SK-N-SH treated with all-trans-retinoic acid at 6 μM for 48 hours (cell line): ENCODE measurements at regions not wholly inside any gene's neighbourhood (a gene's known extent, or its start where the extent isn't known, plus 50 kb on each side); places are given as distances from the start of the nearest gene placed in this dataset.

ENCODE experiments used
- ARNTL ChIP-seq: fragments of 450-650 bp; formaldehyde crosslinking; IDR thresholded peaks from 2 replicates; pipeline ENCODE4 v1.5.0; 2020; ENCODE audit warnings: low read depth, mild to moderate bottlenecking, moderate library complexity, borderline replicate concordance
- CREB5 ChIP-seq: fragments of 250-450 bp; sonication (Bioruptor Pico); IDR thresholded peaks from 2 replicates; pipeline ENCODE4 v1.5.1; 2020; ENCODE audit warnings: low read depth, mild to moderate bottlenecking, moderate library complexity
- PATZ1 ChIP-seq: fragments of 250-450 bp; sonication (Bioruptor Pico); IDR thresholded peaks from 2 replicates; pipeline ENCODE4 v1.8.0; 2020; ENCODE audit warnings: mild to moderate bottlenecking, moderate library complexity, borderline replicate concordance
- PPARA ChIP-seq: fragments of 250-450 bp; sonication (Bioruptor Pico); IDR thresholded peaks from 2 replicates; pipeline ENCODE4 v1.5.0; 2020; ENCODE audit warnings: mild to moderate bottlenecking, borderline replicate concordance
- TOX ChIP-seq: fragments of 250-450 bp; sonication (Bioruptor Pico); IDR thresholded peaks from 2 replicates; pipeline ENCODE4 v1.8.0; 2021; ENCODE audit warnings: mild to moderate bottlenecking, moderate library complexity, borderline replicate concordance
- TSHZ2 ChIP-seq: fragments of 250-450 bp; sonication (Bioruptor Pico); IDR thresholded peaks from 2 replicates; pipeline ENCODE4 v1.5.0; 2020; ENCODE audit warnings: mild to moderate bottlenecking, moderate library complexity
- ZNF70 ChIP-seq: fragments of 450-650 bp; formaldehyde crosslinking; IDR thresholded peaks from 2 replicates; pipeline ENCODE4 v1.5.0; 2020; ENCODE audit warnings: mild to moderate bottlenecking, moderate library complexity
- ZNF8 ChIP-seq: fragments of 450-650 bp; formaldehyde crosslinking; IDR thresholded peaks from 2 replicates; pipeline ENCODE4 v1.5.0; 2020; ENCODE audit warnings: mild to moderate bottlenecking, moderate library complexity
- TF ChIP-seq, protein P1 (sequence below): fragments of 250-450 bp; sonication (Bioruptor Pico); IDR thresholded peaks from 2 replicates; pipeline ENCODE4 v1.8.0; 2021; ENCODE audit warnings: low read depth, mild to moderate bottlenecking, moderate library complexity, borderline replicate concordance

- TF ChIP-seq TOX (CRISPR knock-in tag), result no peak
- TF ChIP-seq ZNF70 (CRISPR knock-in tag), result no peak
- TF ChIP-seq PATZ1 (CRISPR knock-in tag), result no peak
- no peak for TF ChIP-seq TSHZ2 (CRISPR knock-in tag)
- no peak for TF ChIP-seq CREB5 (CRISPR knock-in tag)
- no peak for TF ChIP-seq ZNF8 (CRISPR knock-in tag)
- TF ChIP-seq, protein P1, sequence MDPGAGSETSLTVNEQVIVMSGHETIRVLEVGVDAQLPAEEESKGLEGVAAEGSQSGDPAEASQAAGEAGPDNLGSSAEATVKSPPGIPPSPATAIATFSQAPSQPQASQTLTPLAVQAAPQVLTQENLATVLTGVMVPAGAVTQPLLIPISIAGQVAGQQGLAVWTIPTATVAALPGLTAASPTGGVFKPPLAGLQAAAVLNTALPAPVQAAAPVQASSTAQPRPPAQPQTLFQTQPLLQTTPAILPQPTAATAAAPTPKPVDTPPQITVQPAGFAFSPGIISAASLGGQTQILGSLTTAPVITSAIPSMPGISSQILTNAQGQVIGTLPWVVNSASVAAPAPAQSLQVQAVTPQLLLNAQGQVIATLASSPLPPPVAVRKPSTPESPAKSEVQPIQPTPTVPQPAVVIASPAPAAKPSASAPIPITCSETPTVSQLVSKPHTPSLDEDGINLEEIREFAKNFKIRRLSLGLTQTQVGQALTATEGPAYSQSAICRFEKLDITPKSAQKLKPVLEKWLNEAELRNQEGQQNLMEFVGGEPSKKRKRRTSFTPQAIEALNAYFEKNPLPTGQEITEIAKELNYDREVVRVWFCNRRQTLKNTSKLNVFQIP (CRISPR knock-in tag), result no peak
- TF ChIP-seq ARNTL (CRISPR knock-in tag), result no peak
- no peak for TF ChIP-seq PPARA (CRISPR knock-in tag)
These were observed 244.8 kb upstream of the NEIL3 start for GRCh38 chr4:177064729-177065394.
